ENCODE measurements at regions not wholly inside any gene's neighbourhood (a gene's known extent, or its start where the extent isn't known, plus 50 kb on each side); places are given as distances from the start of the nearest gene placed in this dataset.
"Not testable (repeated sequence)": the region's sequence is repeated elsewhere in the genome, so short reads cannot be mapped to it uniquely, and the experiment has no call there.

DNA sequence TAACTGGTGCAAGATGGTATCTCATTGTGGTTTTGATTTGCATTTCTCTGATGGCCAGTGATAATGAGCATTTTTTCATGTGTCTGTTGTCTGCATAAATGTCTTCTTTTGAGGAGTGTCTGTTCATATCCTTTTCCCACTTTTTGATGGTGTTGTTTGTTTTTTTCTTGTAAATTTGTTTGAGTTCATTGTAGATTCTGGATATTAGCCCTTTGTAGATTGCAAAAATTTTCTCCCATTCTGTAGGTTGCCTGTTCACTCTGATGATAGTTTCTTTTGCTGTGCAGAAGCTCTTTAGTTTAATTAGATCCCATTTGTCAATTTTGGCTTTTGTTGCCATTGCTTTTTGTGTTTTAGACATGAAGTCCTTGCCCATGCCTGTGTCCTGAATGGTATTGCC lies 256.9 kb downstream of the FOXG1 start:
- not testable (repeated sequence) for TF ChIP-seq POLR2A (IDR thresholded peaks at IDR 0.05; ENCODE audit: low read length); GATA1 (IDR thresholded peaks at IDR 0.05; ENCODE audit: low read depth, low read length)
